ENCODE measurements at regions not wholly inside any gene's neighbourhood (a gene's known extent, or its start where the extent isn't known, plus 50 kb on each side); places are given as distances from the start of the nearest gene placed in this dataset.

DNA sequence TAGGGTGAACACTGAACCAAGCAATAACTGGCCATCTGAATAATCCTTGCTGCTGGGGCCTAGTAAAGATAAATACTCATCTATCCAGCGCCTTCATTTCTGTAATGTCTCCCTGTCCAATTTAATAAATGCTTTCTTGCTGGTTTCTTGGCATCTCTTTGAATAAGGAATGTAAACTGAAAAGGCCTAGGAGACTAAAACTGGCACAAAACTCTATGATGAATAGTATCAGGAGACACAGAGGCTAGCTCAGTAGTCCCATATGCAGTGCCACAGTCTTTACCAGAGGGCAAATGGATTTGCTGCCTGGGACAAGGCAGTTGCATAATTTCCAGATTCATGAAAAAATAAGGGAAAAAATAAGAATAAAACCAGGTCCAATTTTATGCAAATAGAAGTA, 324.4 kb downstream of the CENPW start:
- Histone ChIP-seq H3K9me3 (ENCODE audit: low read length) (no peaks in the 10 kb centered on the region), H3K36me3 (ENCODE audit: insufficient read depth, low read length) (no peaks in the 10 kb centered on the region), H4K20me1 (ENCODE audit: insufficient read depth, low read length) (no peaks in the 10 kb centered on the region), H3K79me2 (ENCODE audit: insufficient read depth, low read length) (no peaks in the 10 kb centered on the region), H3K4me1 (ENCODE audit: insufficient read depth, low read length, severe bottlenecking) (no peaks in the 10 kb centered on the region), H3F3A (ENCODE audit: insufficient read depth, low read length) (no peaks in the 10 kb centered on the region), H3K4me3 (ENCODE audit: low read depth, low read length, poor library complexity, severe bottlenecking) (no peak overlapping the region), H3K27me3 (ENCODE audit: insufficient read depth, low read length) (no peaks in the 10 kb centered on the region), H3K9ac (ENCODE audit: low read length) (no peak overlapping the region), H3K27ac (ENCODE audit: low read depth, low read length, poor library complexity, severe bottlenecking) (no peak overlapping the region), H2AFZ (ENCODE audit: low read length) (no peak overlapping the region), H3K9me2 (ENCODE audit: low read depth, low read length) (no peaks in the 10 kb centered on the region), H3K4me2 (ENCODE audit: low read length) (no peak overlapping the region)
- TF ChIP-seq, protein P1, sequence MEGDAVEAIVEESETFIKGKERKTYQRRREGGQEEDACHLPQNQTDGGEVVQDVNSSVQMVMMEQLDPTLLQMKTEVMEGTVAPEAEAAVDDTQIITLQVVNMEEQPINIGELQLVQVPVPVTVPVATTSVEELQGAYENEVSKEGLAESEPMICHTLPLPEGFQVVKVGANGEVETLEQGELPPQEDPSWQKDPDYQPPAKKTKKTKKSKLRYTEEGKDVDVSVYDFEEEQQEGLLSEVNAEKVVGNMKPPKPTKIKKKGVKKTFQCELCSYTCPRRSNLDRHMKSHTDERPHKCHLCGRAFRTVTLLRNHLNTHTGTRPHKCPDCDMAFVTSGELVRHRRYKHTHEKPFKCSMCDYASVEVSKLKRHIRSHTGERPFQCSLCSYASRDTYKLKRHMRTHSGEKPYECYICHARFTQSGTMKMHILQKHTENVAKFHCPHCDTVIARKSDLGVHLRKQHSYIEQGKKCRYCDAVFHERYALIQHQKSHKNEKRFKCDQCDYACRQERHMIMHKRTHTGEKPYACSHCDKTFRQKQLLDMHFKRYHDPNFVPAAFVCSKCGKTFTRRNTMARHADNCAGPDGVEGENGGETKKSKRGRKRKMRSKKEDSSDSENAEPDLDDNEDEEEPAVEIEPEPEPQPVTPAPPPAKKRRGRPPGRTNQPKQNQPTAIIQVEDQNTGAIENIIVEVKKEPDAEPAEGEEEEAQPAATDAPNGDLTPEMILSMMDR (IDR thresholded peaks at IDR 0.05; ENCODE audit: low read length): no peak
- TF ChIP-seq EZH2 (IDR thresholded peaks at IDR 0.05; ENCODE audit: borderline replicate concordance, low read length): no peak

- no peaks in the 10 kb centered on the region for H3F3A ChIP-seq (ENCODE audit: insufficient read depth, low read length)
- no peaks in the 10 kb centered on the region for H3K79me2 ChIP-seq (ENCODE audit: insufficient read depth, low read length)
- no peaks in the 10 kb centered on the region for H3K27me3 ChIP-seq (ENCODE audit: insufficient read depth, low read length)
- H3K9ac ChIP-seq (ENCODE audit: low read length): no peak overlapping the region
- H3K36me3 ChIP-seq (ENCODE audit: insufficient read depth, low read length): no peaks in the 10 kb centered on the region
- H2AFZ ChIP-seq (ENCODE audit: low read length): no peak overlapping the region
- H3K4me3 ChIP-seq (ENCODE audit: low read depth, low read length, poor library complexity, severe bottlenecking): no peak overlapping the region
- H3K4me1 ChIP-seq (ENCODE audit: insufficient read depth, low read length, severe bottlenecking): no peaks in the 10 kb centered on the region
- TF ChIP-seq, protein P1 (IDR thresholded peaks at IDR 0.05; ENCODE audit: low read length): no peak
- TF ChIP-seq EZH2 (IDR thresholded peaks at IDR 0.05; ENCODE audit: borderline replicate concordance, low read length): no peak
- H3K9me3 ChIP-seq (ENCODE audit: low read length): no peaks in the 10 kb centered on the region
- no peak overlapping the region for H3K4me2 ChIP-seq (ENCODE audit: low read length)
- no peaks in the 10 kb centered on the region for H4K20me1 ChIP-seq (ENCODE audit: insufficient read depth, low read length)
- no peak overlapping the region for H3K27ac ChIP-seq (ENCODE audit: low read depth, low read length, poor library complexity, severe bottlenecking)
- no peaks in the 10 kb centered on the region for H3K9me2 ChIP-seq (ENCODE audit: low read depth, low read length)
Observed at GRCh38 chr6:126665551-126665950, 325.6 kb downstream of the CENPW start.

DNA sequence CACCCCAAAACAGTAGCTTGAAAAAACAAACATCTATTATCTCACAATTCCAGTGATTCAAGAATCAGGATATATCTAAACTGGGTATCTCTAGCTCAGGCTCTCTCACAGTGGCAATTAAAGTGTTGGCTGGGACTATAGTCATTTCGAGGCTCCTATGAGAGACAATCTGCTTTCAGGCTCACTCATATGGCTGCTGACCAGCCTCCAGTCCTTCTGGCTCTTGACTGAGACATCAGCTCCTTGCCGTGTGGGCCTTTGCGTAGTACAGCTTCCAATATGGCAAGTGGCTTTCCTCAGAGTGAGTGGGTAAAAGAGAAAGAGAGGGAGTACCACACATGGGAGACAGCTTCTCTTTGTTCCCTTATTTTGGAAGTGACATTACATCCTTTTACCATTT, 327.2 kb downstream of the CENPW start:
- no peaks in the 10 kb centered on the region for H3K36me3 ChIP-seq (ENCODE audit: insufficient read depth, low read length)
- H3K9me2 ChIP-seq (ENCODE audit: low read depth, low read length): no peaks in the 10 kb centered on the region
- H3K27ac ChIP-seq (ENCODE audit: low read depth, low read length, poor library complexity, severe bottlenecking): no peak overlapping the region
- H4K20me1 ChIP-seq (ENCODE audit: insufficient read depth, low read length): no peaks in the 10 kb centered on the region
- no peak overlapping the region for H3K4me3 ChIP-seq (ENCODE audit: low read depth, low read length, poor library complexity, severe bottlenecking)
- H3K4me2 ChIP-seq (ENCODE audit: low read length): no peak overlapping the region
- H3F3A ChIP-seq (ENCODE audit: insufficient read depth, low read length): no peaks in the 10 kb centered on the region
- no peaks in the 10 kb centered on the region for H3K79me2 ChIP-seq (ENCODE audit: insufficient read depth, low read length)
- H3K9me3 ChIP-seq (ENCODE audit: low read length): no peaks in the 10 kb centered on the region
- H2AFZ ChIP-seq (ENCODE audit: low read length): no peak overlapping the region
- TF ChIP-seq EZH2 (IDR thresholded peaks at IDR 0.05; ENCODE audit: borderline replicate concordance, low read length): no peak
- TF ChIP-seq, protein P1 (IDR thresholded peaks at IDR 0.05; ENCODE audit: low read length): no peak
- no peak overlapping the region for H3K9ac ChIP-seq (ENCODE audit: low read length)
- no peaks in the 10 kb centered on the region for H3K27me3 ChIP-seq (ENCODE audit: insufficient read depth, low read length)
- H3K4me1 ChIP-seq (ENCODE audit: insufficient read depth, low read length, severe bottlenecking): no peaks in the 10 kb centered on the region

Measured in OCI-LY1 (cell line).